GM04504 (cell line): ENCODE measurements at regions not wholly inside any gene's neighbourhood (a gene's known extent, or its start where the extent isn't known, plus 50 kb on each side); places are given as distances from the start of the nearest gene placed in this dataset.
A peak's percentile ranks its signal among the peaks of the same experiment; 100 is the strongest.
"Not testable (repeated sequence)": the region's sequence is repeated elsewhere in the genome, so short reads cannot be mapped to it uniquely, and the experiment has no call there.

Experiments
- DNase-seq: peaks from one replicate; pipeline ENCODE4 v3.0.0-alpha.2; 2012; ENCODE audit warnings: low read depth

GRCh38 chr6:151671195-151671594 is 136.3 kb upstream of the ESR1 start:
- DNase-seq = no peak

DNA sequence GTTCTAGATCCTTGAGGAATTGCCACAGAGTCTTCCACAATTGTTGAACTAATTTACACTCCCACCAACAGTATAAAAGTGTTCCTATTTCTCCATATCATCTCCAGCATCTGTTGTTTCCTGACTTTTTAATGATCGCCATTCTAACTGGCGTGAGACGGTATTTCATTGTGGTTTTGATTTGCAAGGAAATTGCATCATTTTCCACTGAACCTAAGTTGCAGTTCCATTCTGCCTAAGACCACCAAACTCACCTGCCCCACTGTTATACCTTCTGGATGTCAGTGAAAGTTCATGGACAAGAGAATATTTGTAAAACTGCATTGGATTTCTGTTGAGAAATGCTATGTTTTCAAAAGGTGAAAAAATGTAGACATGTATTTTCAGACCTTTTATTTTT is 132.9 kb upstream of the ESR1 start:
- DNase-seq = no peak

- no peak for DNase-seq
Observed at GRCh38 chr6:151675746-151676459, 131.6 kb upstream of the ESR1 start.

- DNase-seq = no peak
Observed at GRCh38 chr6:151676460-151676945, 131.0 kb upstream of the ESR1 start.

DNA sequence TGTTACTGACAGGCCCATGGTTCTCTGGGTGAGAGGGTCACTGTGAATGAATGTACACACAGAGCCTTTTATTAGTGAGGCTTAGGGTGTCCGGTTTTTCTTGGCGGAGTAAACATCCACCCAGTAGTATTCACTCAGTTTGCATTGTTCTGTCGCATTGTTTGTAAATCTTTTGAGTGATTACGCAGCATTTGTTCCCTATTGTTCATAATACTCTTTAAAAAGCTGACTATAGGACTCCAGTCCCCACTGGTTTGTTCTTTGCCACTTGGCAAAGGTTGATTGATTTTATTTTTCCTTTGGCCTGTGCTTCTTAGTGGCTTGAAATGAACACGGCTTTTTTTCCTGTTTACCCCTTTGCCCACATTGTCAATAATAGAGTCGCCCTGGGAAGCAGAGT is 130.1 kb upstream of the ESR1 start:
- DNase-seq = no peak

- DNase-seq = peak; percentile 59
Observed at GRCh38 chr6:151679081-151679480, 128.4 kb upstream of the ESR1 start.

DNA sequence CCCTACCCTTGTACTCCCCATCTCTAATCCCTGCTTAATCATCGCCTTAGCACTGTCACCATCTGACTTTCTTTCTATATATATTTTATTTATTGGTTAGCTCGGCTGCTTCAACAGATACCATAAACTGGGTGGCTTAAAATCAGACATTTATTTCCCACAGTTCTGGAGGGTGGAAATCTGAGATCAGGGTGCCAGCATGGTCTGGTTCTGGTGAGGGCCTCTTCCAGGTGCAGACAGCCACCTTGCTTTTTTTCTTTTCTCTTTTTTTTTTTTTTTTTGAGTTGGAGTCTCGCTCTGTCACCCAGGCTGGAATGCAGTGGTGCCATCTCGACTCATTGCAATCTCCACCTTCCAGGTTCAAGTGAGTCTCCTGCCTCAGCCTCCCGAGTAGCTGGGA is 127.5 kb upstream of the ESR1 start:
- no peak for DNase-seq

GRCh38 chr6:151680846-151681432 is 126.5 kb upstream of the ESR1 start:
- no peak for DNase-seq

DNA sequence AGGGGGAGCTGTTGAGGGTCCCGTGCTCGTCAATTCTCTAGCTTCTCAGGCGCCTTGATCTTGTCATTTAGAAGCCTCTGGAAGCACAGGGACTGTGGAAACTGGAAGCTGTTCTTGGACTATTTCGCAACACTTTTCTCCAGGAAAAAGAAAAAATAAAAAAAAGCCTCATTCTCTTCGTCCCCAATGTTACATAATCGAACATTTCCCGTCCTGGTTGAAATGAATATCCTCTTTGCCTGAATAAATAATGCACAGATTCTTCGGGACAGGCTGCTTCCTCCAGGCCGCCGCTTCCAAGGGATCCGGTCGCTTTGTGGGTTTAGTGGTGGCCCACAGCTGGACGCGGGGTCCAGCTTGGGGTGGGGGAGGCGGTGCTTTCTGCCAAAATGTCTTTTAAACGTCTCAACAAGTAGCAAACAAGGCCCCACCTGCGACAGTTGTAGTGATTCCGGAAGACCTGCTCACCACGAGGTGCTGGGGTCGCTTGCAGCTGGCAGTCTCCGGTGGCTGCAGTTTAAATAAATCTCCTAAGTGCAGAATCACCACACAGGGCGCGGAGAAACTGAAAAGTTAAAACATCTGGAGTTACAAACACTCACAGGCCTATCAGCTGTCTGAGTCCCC is 125.9 kb upstream of the ESR1 start:
- peak; percentile 13 for DNase-seq

- DNase-seq = no peak
Observed at GRCh38 chr6:151682251-151682650, 125.2 kb upstream of the ESR1 start.

GRCh38 chr6:151682922-151683321 is 124.6 kb upstream of the ESR1 start:
- DNase-seq = no peak

DNA sequence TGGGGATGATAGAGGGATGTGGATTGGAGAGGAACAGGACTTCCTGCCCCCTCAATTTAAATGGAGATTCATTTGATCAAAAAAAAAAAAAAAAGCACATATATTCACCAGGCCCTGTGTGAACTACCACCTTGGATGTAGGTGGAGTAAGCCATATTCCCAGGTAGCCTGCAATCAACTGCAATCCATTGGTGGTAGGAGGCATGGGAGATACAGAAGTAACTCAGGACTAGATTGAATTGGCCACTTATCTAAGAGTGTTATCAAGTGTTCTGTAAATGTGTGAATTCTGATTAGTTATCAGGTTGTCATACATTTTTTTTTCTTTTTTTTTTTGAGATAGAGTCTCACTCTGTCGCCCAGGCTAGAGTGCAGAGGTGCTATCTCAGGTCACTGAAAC is 124.1 kb upstream of the ESR1 start:
- no peak for DNase-seq

DNA sequence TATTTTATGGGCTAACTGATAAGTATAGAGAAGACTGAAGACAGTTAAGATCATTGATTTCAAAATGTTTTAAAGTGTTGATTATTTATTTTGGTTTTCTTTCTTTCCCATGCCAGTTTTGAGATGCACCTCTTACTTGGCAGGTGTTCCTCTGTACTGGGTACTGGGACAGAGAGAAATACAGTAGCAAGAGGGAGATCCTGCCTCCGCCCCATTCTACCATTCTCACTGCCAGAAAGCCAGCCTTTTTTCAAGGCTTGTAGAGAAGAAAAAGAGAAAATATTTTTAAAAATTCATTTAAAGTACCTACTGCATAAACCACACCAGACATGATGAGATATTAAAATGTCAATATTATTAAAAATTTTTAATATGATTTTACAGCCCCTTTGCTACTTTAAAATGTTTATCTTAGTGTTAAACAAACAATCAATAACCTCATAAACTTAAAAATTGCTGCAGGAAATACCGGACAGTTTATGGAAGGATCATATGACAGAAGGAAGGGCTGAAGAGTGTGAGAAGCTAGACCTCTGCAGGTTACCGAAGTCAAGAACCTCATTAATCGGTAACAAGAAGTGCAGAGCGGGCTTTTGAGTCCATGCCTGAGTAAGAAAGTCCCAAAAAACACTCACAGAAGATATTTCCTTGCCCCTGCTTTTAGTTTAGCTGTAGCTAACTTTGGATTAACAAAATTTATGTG is 117.8 kb upstream of the ESR1 start:
- DNase-seq = no peak

- DNase-seq = no peak
Observed at GRCh38 chr6:151690303-151690702, 117.2 kb upstream of the ESR1 start.

DNA sequence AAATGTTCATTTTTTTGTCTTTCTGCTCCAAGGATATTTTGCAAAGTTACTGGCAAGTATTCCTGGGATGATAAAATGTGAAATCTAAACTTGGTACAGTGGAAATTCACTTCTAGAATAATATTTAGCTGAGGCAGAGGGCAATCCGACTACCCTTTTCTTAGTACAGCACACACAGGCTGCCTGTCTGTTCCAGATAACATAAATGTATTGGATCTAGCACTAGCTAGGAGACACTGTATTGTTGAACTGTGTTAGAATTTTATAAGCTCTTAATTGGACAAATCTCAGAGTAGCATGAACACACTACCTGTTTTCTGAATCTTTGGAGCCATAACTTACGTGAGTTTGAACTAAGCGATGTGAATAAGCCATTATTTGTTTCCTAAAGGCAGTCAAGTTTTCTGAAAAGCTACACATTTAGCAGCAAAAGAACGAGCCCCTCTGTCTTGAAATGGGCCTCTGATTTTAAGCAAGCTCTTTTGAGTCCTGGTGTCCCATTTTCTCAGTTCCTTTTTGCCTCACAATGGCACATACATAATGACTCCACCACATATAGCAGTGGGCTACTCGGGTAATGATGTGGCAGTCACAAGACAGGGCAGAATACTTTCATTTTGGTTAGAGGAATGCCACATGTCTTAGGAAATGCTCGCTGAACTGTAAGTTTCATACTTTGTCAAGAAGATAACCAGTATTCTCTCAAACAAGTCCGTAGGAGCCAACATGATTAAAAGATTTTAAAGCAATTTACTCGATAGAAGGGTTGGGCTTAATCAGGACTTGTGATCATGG is 116.5 kb upstream of the ESR1 start:
- DNase-seq = no peak

DNA sequence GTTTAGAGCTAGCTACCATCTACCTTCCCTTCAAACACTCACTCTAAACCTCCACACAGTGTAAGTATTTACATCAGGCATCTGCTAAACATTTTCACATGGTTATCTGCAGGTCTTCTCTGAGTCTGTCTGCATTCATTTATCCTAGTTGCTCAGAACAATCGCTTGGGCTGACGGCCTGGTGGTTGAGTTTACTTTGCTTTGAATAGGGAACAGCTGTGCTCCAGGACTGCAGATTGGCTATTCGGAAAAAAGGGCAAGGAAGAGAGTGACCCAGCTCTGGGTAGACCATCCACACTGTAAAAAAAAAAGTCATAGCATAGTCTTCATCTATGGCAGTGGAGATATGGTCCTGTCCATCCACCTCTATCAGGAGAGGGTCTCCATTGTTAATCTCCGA is 115.3 kb upstream of the ESR1 start:
- DNase-seq = no peak

DNA sequence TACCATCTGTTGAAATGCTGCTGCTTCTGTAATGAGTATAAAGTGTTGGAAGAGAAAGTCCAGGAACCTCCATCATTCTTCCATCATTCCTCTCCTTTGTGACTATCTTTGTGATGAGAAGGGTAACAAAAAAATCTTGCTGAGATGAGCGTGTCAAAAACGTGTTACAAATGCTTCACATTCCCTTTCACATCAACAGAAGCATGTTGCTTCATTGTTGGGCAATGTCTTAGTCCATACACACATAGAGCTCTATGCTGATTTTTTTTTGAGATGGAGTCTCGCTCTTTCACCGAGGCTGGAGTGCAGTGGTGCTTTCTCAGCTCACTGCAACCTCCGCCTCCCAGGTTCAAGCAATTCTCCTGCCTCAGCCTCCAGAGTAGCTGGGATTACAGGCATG is 114.1 kb upstream of the ESR1 start:
- no peak for DNase-seq

GRCh38 chr6:151695156-151695555 is 112.3 kb upstream of the ESR1 start:
- DNase-seq = no peak

DNA sequence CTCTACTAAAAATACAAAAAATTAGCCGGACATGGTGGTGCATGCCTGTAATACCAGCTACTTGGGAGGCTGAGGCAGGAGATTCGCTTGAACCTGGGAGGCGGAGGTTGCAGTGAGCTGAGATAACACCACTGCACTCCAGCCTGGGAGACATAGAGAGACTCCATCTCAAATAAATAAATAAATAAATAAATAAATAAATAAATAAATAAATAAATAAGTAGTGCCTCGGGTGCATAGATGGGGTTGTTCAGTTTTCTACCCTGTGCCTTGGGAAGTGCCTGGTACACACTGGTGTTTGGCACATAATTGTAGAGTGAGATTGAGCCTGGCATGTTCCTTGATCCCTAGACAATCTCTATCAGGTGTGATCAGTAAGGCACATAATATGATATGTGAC is 111.2 kb upstream of the ESR1 start:
- not testable (repeated sequence) for DNase-seq

DNA sequence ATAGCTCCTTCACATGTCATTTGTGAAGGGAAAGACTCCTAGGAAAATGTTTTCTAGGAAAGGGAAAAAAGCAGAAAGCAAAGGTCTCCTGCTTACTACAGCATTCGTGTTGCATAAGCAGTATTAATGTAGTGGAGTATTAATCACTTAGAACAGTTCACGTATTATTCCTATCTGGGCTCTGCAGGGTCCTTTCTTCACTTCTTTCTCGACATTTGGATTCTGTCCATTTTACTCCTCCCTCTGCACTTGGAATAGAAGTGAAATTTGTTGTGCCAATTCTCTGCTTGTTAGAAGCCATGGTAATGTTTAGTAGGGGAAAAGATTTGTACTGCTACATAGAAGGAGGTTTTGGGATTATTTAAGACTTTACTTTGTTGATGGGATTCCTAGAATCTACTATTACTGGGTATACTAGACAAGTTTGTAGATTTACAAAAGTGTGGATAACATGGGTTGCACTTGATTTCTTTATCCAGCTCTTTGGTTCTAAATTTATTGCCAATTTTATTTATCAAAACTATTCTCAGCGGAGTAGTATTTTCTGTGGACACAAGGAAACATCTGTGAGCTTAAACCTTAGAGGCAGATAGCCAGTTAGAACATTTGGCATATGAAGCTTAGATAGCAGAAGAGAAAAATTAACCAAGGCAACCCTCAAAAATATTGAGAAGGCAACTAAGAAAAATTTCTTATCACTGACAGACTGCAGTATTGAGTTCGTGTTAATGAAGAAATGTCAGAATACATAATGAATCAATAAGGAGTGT is 108.4 kb upstream of the ESR1 start:
- no peak for DNase-seq

- DNase-seq = no peak
Observed at GRCh38 chr6:151699719-151700118, 107.8 kb upstream of the ESR1 start.
